ENCODE measurements at regions not wholly inside any gene's neighbourhood (a gene's known extent, or its start where the extent isn't known, plus 50 kb on each side); places are given as distances from the start of the nearest gene placed in this dataset.

GRCh38 chr7:136163340-136163801, 186.2 kb upstream of the MTPN start:
- TF ChIP-seq CTCF (IDR thresholded peaks at IDR 0.05; ENCODE audit: extremely low read depth in 1 of 2, insufficient read depth in 1 of 2, low read depth in 1 of 2, low read length in 2 of 2) = no peak
- no peak for TF ChIP-seq POLR2A (IDR thresholded peaks at IDR 0.05; ENCODE audit: low read depth, low read length)
- TF ChIP-seq, protein P1, sequence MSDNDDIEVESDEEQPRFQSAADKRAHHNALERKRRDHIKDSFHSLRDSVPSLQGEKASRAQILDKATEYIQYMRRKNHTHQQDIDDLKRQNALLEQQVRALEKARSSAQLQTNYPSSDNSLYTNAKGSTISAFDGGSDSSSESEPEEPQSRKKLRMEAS (IDR thresholded peaks at IDR 0.05; ENCODE audit: insufficient read depth, insufficient read length) = no peak
- no peak for TF ChIP-seq EZH2 (IDR thresholded peaks at IDR 0.05; ENCODE audit: borderline replicate concordance, low read depth, low read length, severe bottlenecking)
- TF ChIP-seq JUN (IDR thresholded peaks at IDR 0.05; ENCODE audit: borderline replicate concordance, insufficient read depth, insufficient read length, low read depth) = no peak

Data from endothelial cell of umbilical vein (primary cell).